ENCODE measurements at regions not wholly inside any gene's neighbourhood (a gene's known extent, or its start where the extent isn't known, plus 50 kb on each side); places are given as distances from the start of the nearest gene placed in this dataset.

DNA sequence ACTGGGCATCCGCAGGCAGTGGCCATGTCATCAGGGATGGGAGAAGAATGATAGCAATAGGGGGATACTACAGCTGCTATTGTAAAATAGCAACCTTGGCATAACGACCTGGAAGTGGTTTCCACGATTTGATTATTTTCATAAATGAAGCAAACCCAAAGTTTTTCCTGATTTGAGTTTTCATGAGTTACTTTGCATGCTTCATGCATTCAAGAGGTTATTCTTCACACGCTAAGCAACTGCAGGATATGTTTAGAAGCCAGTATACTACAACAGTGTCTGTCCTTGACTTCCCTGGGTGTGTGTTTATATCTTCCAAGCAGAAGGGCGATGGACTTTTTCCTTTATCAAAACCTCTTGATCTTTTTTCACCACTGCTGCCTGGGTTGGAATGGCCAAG is 281.1 kb upstream of the DUSP10 start:
- TF ChIP-seq EZH2 (IDR thresholded peaks at IDR 0.05; ENCODE audit: insufficient read depth, poor library complexity, severe bottlenecking) (no peak), EZH2phosphoT487 (IDR thresholded peaks at IDR 0.05; ENCODE audit: insufficient read depth, low read depth) (no peak)

All from GM23248 (cell line).